ENCODE measurements at regions not wholly inside any gene's neighbourhood (a gene's known extent, or its start where the extent isn't known, plus 50 kb on each side); places are given as distances from the start of the nearest gene placed in this dataset.
"Not testable (repeated sequence)": the region's sequence is repeated elsewhere in the genome, so short reads cannot be mapped to it uniquely, and the experiment has no call there.

- Histone ChIP-seq H3K9me3 (ENCODE audit: low read depth, low read length) (no peaks in the 10 kb centered on the region), H3K27ac (peak overlapping the region; percentile 92), H3K36me3 (ENCODE audit: insufficient read depth, low read length) (no peaks in the 10 kb centered on the region), H3K4me3 (peak overlapping the region; percentile 70), H3K9ac (ENCODE audit: insufficient read length) (no peak overlapping the region)
- TF ChIP-seq FOXP2 (optimal IDR thresholded peaks at IDR 0.05; ENCODE audit: control extremely low read depth, extremely low read length, insufficient read depth) (no peak), POLR2AphosphoS5 (IDR thresholded peaks at IDR 0.05; ENCODE audit: borderline replicate concordance, low read depth, low read length) (no peak; the same call in 1 of the 2 replicates), EZH2 (IDR thresholded peaks at IDR 0.05) (no peak)
- peak; percentile 87 for DNase-seq (ENCODE audit: low read depth, low spot score)
Measured at GRCh38 chr2:210863283-210863682, 306.9 kb downstream of the CPS1 start.

GRCh38 chr2:210871566-210871965, 315.2 kb downstream of the CPS1 start:
- not testable (repeated sequence) for H3K9me3 ChIP-seq (ENCODE audit: low read depth, low read length); H3K4me3 ChIP-seq; H3K9ac ChIP-seq (ENCODE audit: insufficient read length); DNase-seq (ENCODE audit: low read depth, low spot score); H3K27ac ChIP-seq; H3K36me3 ChIP-seq (ENCODE audit: insufficient read depth, low read length)

GRCh38 chr2:210873631-210874030, 317.2 kb downstream of the CPS1 start:
- H3K9ac ChIP-seq (ENCODE audit: insufficient read length): no peak overlapping the region
- peak overlapping the region; percentile 16; the same call in 1 of the 2 replicates for H3K27ac ChIP-seq
- TF ChIP-seq EZH2 (IDR thresholded peaks at IDR 0.05): no peak
- no peak for TF ChIP-seq FOXP2 (optimal IDR thresholded peaks at IDR 0.05; ENCODE audit: control extremely low read depth, extremely low read length, insufficient read depth)
- TF ChIP-seq POLR2AphosphoS5 (IDR thresholded peaks at IDR 0.05; ENCODE audit: borderline replicate concordance, low read depth, low read length): no peak
- no peaks in the 10 kb centered on the region for H3K9me3 ChIP-seq (ENCODE audit: low read depth, low read length)
- H3K36me3 ChIP-seq (ENCODE audit: insufficient read depth, low read length): no peaks in the 10 kb centered on the region
- DNase-seq (ENCODE audit: low read depth, low spot score): no peak
- H3K4me3 ChIP-seq: no peak overlapping the region

- H3K9me3 ChIP-seq (ENCODE audit: low read depth, low read length): no peaks in the 10 kb centered on the region
- no peak overlapping the region for H3K9ac ChIP-seq (ENCODE audit: insufficient read length)
- H3K27ac ChIP-seq: no peak overlapping the region
- DNase-seq (ENCODE audit: low read depth, low spot score): no peak
- no peaks in the 10 kb centered on the region for H3K36me3 ChIP-seq (ENCODE audit: insufficient read depth, low read length)
- TF ChIP-seq EZH2 (IDR thresholded peaks at IDR 0.05) (no peak), POLR2AphosphoS5 (IDR thresholded peaks at IDR 0.05; ENCODE audit: borderline replicate concordance, low read depth, low read length) (no peak), FOXP2 (optimal IDR thresholded peaks at IDR 0.05; ENCODE audit: control extremely low read depth, extremely low read length, insufficient read depth) (no peak)
- H3K4me3 ChIP-seq: no peak overlapping the region
Measured at GRCh38 chr2:210884227-210884626, 327.8 kb downstream of the CPS1 start.

- Histone ChIP-seq H3K9me3 (ENCODE audit: low read depth, low read length) (no peaks in the 10 kb centered on the region), H3K27ac (no peak overlapping the region), H3K9ac (ENCODE audit: insufficient read length) (no peak overlapping the region), H3K4me3 (no peak overlapping the region), H3K36me3 (ENCODE audit: insufficient read depth, low read length) (no peaks in the 10 kb centered on the region)
- no peak for DNase-seq (ENCODE audit: low read depth, low spot score)
- TF ChIP-seq FOXP2 (optimal IDR thresholded peaks at IDR 0.05; ENCODE audit: control extremely low read depth, extremely low read length, insufficient read depth): no peak
- no peak for TF ChIP-seq EZH2 (IDR thresholded peaks at IDR 0.05)
- TF ChIP-seq POLR2AphosphoS5 (IDR thresholded peaks at IDR 0.05; ENCODE audit: borderline replicate concordance, low read depth, low read length): no peak
Measured at GRCh38 chr2:210888035-210888434, 331.6 kb downstream of the CPS1 start.

GRCh38 chr2:210895132-210895531, 338.7 kb downstream of the CPS1 start:
- no peak overlapping the region for H3K9ac ChIP-seq (ENCODE audit: insufficient read length)
- no peak overlapping the region for H3K27ac ChIP-seq
- no peaks in the 10 kb centered on the region for H3K36me3 ChIP-seq (ENCODE audit: insufficient read depth, low read length)
- TF ChIP-seq FOXP2 (optimal IDR thresholded peaks at IDR 0.05; ENCODE audit: control extremely low read depth, extremely low read length, insufficient read depth) (no peak), POLR2AphosphoS5 (IDR thresholded peaks at IDR 0.05; ENCODE audit: borderline replicate concordance, low read depth, low read length) (no peak), EZH2 (IDR thresholded peaks at IDR 0.05) (no peak)
- H3K4me3 ChIP-seq: no peak overlapping the region
- no peaks in the 10 kb centered on the region for H3K9me3 ChIP-seq (ENCODE audit: low read depth, low read length)
- no peak for DNase-seq (ENCODE audit: low read depth, low spot score)

GRCh38 chr2:210899131-210899530, 342.7 kb downstream of the CPS1 start:
- DNase-seq (ENCODE audit: low read depth, low spot score): no peak
- TF ChIP-seq EZH2 (IDR thresholded peaks at IDR 0.05) (no peak), POLR2AphosphoS5 (IDR thresholded peaks at IDR 0.05; ENCODE audit: borderline replicate concordance, low read depth, low read length) (no peak), FOXP2 (optimal IDR thresholded peaks at IDR 0.05; ENCODE audit: control extremely low read depth, extremely low read length, insufficient read depth) (no peak)
- H3K27ac ChIP-seq: no peak overlapping the region
- H3K9ac ChIP-seq (ENCODE audit: insufficient read length): no peak overlapping the region
- no peaks in the 10 kb centered on the region for H3K36me3 ChIP-seq (ENCODE audit: insufficient read depth, low read length)
- no peaks in the 10 kb centered on the region for H3K9me3 ChIP-seq (ENCODE audit: low read depth, low read length)
- H3K4me3 ChIP-seq: no peak overlapping the region

- Histone ChIP-seq H3K4me3 (no peak overlapping the region), H3K36me3 (ENCODE audit: insufficient read depth, low read length) (no peaks in the 10 kb centered on the region), H3K9ac (ENCODE audit: insufficient read length) (no peak overlapping the region), H3K9me3 (ENCODE audit: low read depth, low read length) (no peaks in the 10 kb centered on the region), H3K27ac (no peak overlapping the region)
- no peak for DNase-seq (ENCODE audit: low read depth, low spot score)
- TF ChIP-seq EZH2 (IDR thresholded peaks at IDR 0.05): no peak
- TF ChIP-seq FOXP2 (optimal IDR thresholded peaks at IDR 0.05; ENCODE audit: control extremely low read depth, extremely low read length, insufficient read depth): no peak
- TF ChIP-seq POLR2AphosphoS5 (IDR thresholded peaks at IDR 0.05; ENCODE audit: borderline replicate concordance, low read depth, low read length): no peak
Measured at GRCh38 chr2:210901326-210901725, 344.9 kb downstream of the CPS1 start.

- Histone ChIP-seq H3K4me3 (no peak overlapping the region), H3K27ac (peak overlapping the region; percentile 79; the same call in 1 of the 2 replicates), H3K36me3 (ENCODE audit: insufficient read depth, low read length) (no peaks in the 10 kb centered on the region), H3K9ac (ENCODE audit: insufficient read length) (no peak overlapping the region), H3K9me3 (ENCODE audit: low read depth, low read length) (no peaks in the 10 kb centered on the region)
- TF ChIP-seq POLR2AphosphoS5 (IDR thresholded peaks at IDR 0.05; ENCODE audit: borderline replicate concordance, low read depth, low read length): no peak
- TF ChIP-seq EZH2 (IDR thresholded peaks at IDR 0.05): no peak
- TF ChIP-seq FOXP2 (optimal IDR thresholded peaks at IDR 0.05; ENCODE audit: control extremely low read depth, extremely low read length, insufficient read depth): no peak
- DNase-seq (ENCODE audit: low read depth, low spot score): no peak
Measured at GRCh38 chr2:210912779-210913178, 356.4 kb downstream of the CPS1 start.
